Glutamatergic neuron (in vitro differentiated cells): ENCODE measurements at regions not wholly inside any gene's neighbourhood (a gene's known extent, or its start where the extent isn't known, plus 50 kb on each side); places are given as distances from the start of the nearest gene placed in this dataset.

Experiments
- DNase-seq: peaks from one replicate; pipeline ENCODE4 v3.0.0; 2022
- H3K27ac Mint-ChIP-seq: one replicate; pipeline ENCODE4 v1.8.0; 2020; ENCODE audit warnings: mild to moderate bottlenecking, mixed read lengths, inconsistent platforms; ENCODE audit not compliant: unreplicated experiment
- H3K27me3 Mint-ChIP-seq: one replicate; pipeline ENCODE4 v1.8.0; 2020; ENCODE audit warnings: mild to moderate bottlenecking, moderate library complexity, mixed read lengths, inconsistent platforms; ENCODE audit not compliant: unreplicated experiment
- H3K36me3 Mint-ChIP-seq: one replicate; pipeline ENCODE4 v1.8.0; 2020; ENCODE audit warnings: mild to moderate bottlenecking, mixed read lengths, inconsistent platforms; ENCODE audit not compliant: unreplicated experiment
- H3K4me1 Mint-ChIP-seq: one replicate; pipeline ENCODE4 v1.8.0; 2020; ENCODE audit warnings: mild to moderate bottlenecking, low read depth, mixed read lengths, inconsistent platforms; ENCODE audit not compliant: unreplicated experiment
- H3K4me3 Mint-ChIP-seq: one replicate; pipeline ENCODE4 v1.8.0; 2020; ENCODE audit warnings: mild to moderate bottlenecking, mixed read lengths, inconsistent platforms; ENCODE audit not compliant: unreplicated experiment
- H3K9me3 Mint-ChIP-seq: one replicate; pipeline ENCODE4 v1.8.0; 2020; ENCODE audit warnings: mild to moderate bottlenecking, moderate library complexity, mixed read lengths, inconsistent platforms; ENCODE audit not compliant: unreplicated experiment
- TF ChIP-seq, protein P1 (sequence below): fragments of 200-600 bp; sonication (generic); IDR thresholded peaks from one replicate; pipeline ENCODE4 v1.5.0; 2021; ENCODE audit not compliant: partially characterized antibody, unreplicated experiment

DNA sequence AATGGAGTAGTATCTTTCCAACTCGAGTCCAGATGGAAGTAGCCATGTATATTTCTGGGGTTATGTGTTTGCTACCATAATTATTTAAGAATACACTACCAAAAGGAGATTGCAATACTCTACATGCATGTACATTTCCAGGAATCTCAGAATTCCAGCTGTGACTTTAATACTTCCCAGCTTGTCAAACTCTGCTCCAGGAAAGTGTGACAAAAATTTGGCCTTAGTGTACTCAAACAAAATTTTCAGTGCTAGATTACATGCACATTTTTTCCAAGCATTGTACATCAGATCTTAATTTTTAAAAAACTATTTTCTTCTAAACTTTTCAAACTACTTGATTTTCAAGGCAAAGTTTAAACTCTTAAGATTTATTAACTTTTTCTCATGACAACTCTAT lies 1791.6 kb downstream of the SUCLG1 start:
- no peaks in the 10 kb centered on the region for H3K27me3 Mint-ChIP-seq

GRCh38 chr2:82665691-82666090 lies 1793.4 kb downstream of the SUCLG1 start:
- Mint-ChIP-seq H3K36me3 (no peaks in the 10 kb centered on the region), H3K4me1 (peaks cover 3% of the 10 kb centered on the region), H3K9me3 (no peaks in the 10 kb centered on the region), H3K27me3 (peaks cover 1% of the 10 kb centered on the region), H3K27ac (no peak overlapping the region), H3K4me3 (no peak overlapping the region)
- TF ChIP-seq, protein P1, sequence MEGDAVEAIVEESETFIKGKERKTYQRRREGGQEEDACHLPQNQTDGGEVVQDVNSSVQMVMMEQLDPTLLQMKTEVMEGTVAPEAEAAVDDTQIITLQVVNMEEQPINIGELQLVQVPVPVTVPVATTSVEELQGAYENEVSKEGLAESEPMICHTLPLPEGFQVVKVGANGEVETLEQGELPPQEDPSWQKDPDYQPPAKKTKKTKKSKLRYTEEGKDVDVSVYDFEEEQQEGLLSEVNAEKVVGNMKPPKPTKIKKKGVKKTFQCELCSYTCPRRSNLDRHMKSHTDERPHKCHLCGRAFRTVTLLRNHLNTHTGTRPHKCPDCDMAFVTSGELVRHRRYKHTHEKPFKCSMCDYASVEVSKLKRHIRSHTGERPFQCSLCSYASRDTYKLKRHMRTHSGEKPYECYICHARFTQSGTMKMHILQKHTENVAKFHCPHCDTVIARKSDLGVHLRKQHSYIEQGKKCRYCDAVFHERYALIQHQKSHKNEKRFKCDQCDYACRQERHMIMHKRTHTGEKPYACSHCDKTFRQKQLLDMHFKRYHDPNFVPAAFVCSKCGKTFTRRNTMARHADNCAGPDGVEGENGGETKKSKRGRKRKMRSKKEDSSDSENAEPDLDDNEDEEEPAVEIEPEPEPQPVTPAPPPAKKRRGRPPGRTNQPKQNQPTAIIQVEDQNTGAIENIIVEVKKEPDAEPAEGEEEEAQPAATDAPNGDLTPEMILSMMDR = no peak
- DNase-seq = no peak

More for the DNA sequence above, 1791.6 kb downstream of the SUCLG1 start:
- Mint-ChIP-seq H3K27ac (no peak overlapping the region), H3K9me3 (no peaks in the 10 kb centered on the region), H3K4me1 (no peaks in the 10 kb centered on the region), H3K36me3 (no peaks in the 10 kb centered on the region), H3K4me3 (no peak overlapping the region)
- TF ChIP-seq, protein P1 = no peak
- no peak for DNase-seq

GRCh38 chr2:82657106-82657505 lies 1802.0 kb downstream of the SUCLG1 start:
- H3K36me3 Mint-ChIP-seq = peaks cover 5% of the 10 kb centered on the region
- TF ChIP-seq, protein P1 = no peak
- no peaks in the 10 kb centered on the region for H3K9me3 Mint-ChIP-seq
- DNase-seq = no peak
- peaks cover 1% of the 10 kb centered on the region for H3K27me3 Mint-ChIP-seq
- no peak overlapping the region for H3K4me3 Mint-ChIP-seq
- H3K27ac Mint-ChIP-seq = no peak overlapping the region
- H3K4me1 Mint-ChIP-seq = peaks cover 10% of the 10 kb centered on the region

GRCh38 chr2:82656420-82656819 lies 1802.7 kb downstream of the SUCLG1 start:
- TF ChIP-seq, protein P1 = no peak

GRCh38 chr2:82652117-82652516 lies 1807.0 kb downstream of the SUCLG1 start:
- Mint-ChIP-seq H3K27me3 (no peaks in the 10 kb centered on the region), H3K4me1 (peaks cover 3% of the 10 kb centered on the region), H3K36me3 (peaks cover 6% of the 10 kb centered on the region), H3K4me3 (no peak overlapping the region), H3K9me3 (no peaks in the 10 kb centered on the region), H3K27ac (no peak overlapping the region)
- no peak for DNase-seq
- TF ChIP-seq, protein P1 = no peak

More at GRCh38 chr2:82656420-82656819, 1802.7 kb downstream of the SUCLG1 start:
- no peaks in the 10 kb centered on the region for H3K9me3 Mint-ChIP-seq
- no peak overlapping the region for H3K27ac Mint-ChIP-seq
- DNase-seq = no peak
- no peak overlapping the region for H3K4me3 Mint-ChIP-seq
- peaks cover 5% of the 10 kb centered on the region for H3K36me3 Mint-ChIP-seq
- peaks cover 8% of the 10 kb centered on the region for H3K4me1 Mint-ChIP-seq
- no peaks in the 10 kb centered on the region for H3K27me3 Mint-ChIP-seq
